Activated CD4-positive, alpha-beta T cell treated with anti-CD3 and anti-CD28 coated beads for 24 hours (primary cell): ENCODE measurements at regions not wholly inside any gene's neighbourhood (a gene's known extent, or its start where the extent isn't known, plus 50 kb on each side); places are given as distances from the start of the nearest gene placed in this dataset.

Experiments
- DNase-seq, 2 donors: peaks; one replicate each; pipeline ENCODE4 v3.0.0-alpha.2; 2020; ENCODE audit warnings: low read depth in 2 of 2

- peak; percentile 26 to 56 for DNase-seq
Measured at GRCh38 chr11:86193297-86194095, 51.1 kb upstream of the EED start.

GRCh38 chr11:86192519-86193257 is 51.9 kb upstream of the EED start:
- DNase-seq: no peak

- no peak for DNase-seq
Measured at GRCh38 chr11:86191874-86192273, 52.7 kb upstream of the EED start.

- DNase-seq: no peak
Measured at GRCh38 chr11:86187027-86187426, 57.5 kb upstream of the EED start.

- no peak for DNase-seq
Measured at GRCh38 chr11:86186386-86186785, 58.2 kb upstream of the EED start.

GRCh38 chr11:86185381-86185750 is 59.2 kb upstream of the EED start:
- no peak for DNase-seq

- no peak for DNase-seq
Measured at GRCh38 chr11:86184728-86185380, 59.7 kb upstream of the EED start.

- DNase-seq: no peak
Measured at GRCh38 chr11:86183694-86184093, 60.9 kb upstream of the EED start.

GRCh38 chr11:86182976-86183584 is 61.5 kb upstream of the EED start:
- peak; percentile 41 to 72 for DNase-seq

GRCh38 chr11:86181379-86181778 is 63.2 kb upstream of the EED start:
- no peak for DNase-seq

- no peak for DNase-seq
Measured at GRCh38 chr11:86180851-86181250, 63.7 kb upstream of the EED start.

- no peak for DNase-seq
Measured at GRCh38 chr11:86180423-86180822, 64.1 kb upstream of the EED start.

- DNase-seq: no peak
Measured at GRCh38 chr11:86179646-86180064, 64.9 kb upstream of the EED start.

- no peak for DNase-seq
Measured at GRCh38 chr11:86177302-86177701, 67.3 kb upstream of the EED start.

GRCh38 chr11:86176165-86176884 is 68.2 kb upstream of the EED start:
- DNase-seq: no peak

- no peak for DNase-seq
Measured at GRCh38 chr11:86175626-86176025, 68.9 kb upstream of the EED start.

- no peak for DNase-seq
Measured at GRCh38 chr11:86175191-86175590, 69.4 kb upstream of the EED start.

- DNase-seq: no peak
Measured at GRCh38 chr11:86174101-86175046, 70.2 kb upstream of the EED start.

GRCh38 chr11:86172894-86173293 is 71.7 kb upstream of the EED start:
- DNase-seq: no peak

- no peak for DNase-seq
Measured at GRCh38 chr11:86171627-86172026, 72.9 kb upstream of the EED start.
